Liver (tissue), 8 donors: ENCODE measurements at regions not wholly inside any gene's neighbourhood (a gene's known extent, or its start where the extent isn't known, plus 50 kb on each side); places are given as distances from the start of the nearest gene placed in this dataset.

Source experiments
- DNase-seq: peaks from one replicate; pipeline ENCODE4 v3.0.0-alpha.2; 2017; ENCODE audit warnings: low spot score
- H3K27ac ChIP-seq, 2 donors: one replicate each; pipeline ENCODE4 v1.7.0; 2013; ENCODE audit warnings: inconsistent platforms in 2 of 2, low read length in 2 of 2, control low read depth in 1 of 2, low read depth in 1 of 2, mild to moderate bottlenecking in 1 of 2
- H3K27me3 ChIP-seq, 4 donors: one replicate each; pipeline versions ENCODE4 v1.6.1 to v1.7.0; 2013; ENCODE audit warnings: low read length in 3 of 4, inconsistent platforms in 1 of 4, mild to moderate bottlenecking in 1 of 4, moderate library complexity in 1 of 4; ENCODE audit not compliant: control insufficient read depth in 4 of 4, insufficient read depth in 4 of 4
- H3K36me3 ChIP-seq, 4 donors: one replicate each; pipeline versions ENCODE4 v1.6.1 to v1.7.0; 2013; ENCODE audit warnings: low read length in 3 of 4, mild to moderate bottlenecking in 3 of 4, low read depth in 1 of 4, moderate library complexity in 1 of 4; ENCODE audit not compliant: control insufficient read depth in 4 of 4, insufficient read depth in 3 of 4
- H3K4me1 ChIP-seq, 4 donors: one replicate each; pipeline versions ENCODE4 v1.6.1 to v1.7.0; 2013; ENCODE audit warnings: low read length in 3 of 4, mild to moderate bottlenecking in 3 of 4, moderate library complexity in 1 of 4; ENCODE audit not compliant: control insufficient read depth in 4 of 4, insufficient read depth in 4 of 4
- H3K4me3 ChIP-seq, 3 donors: one replicate each; pipeline versions ENCODE4 v1.6.1 to v1.7.0; 2013; ENCODE audit warnings: low read length in 3 of 3, control low read depth in 1 of 3, low read depth in 1 of 3, mild to moderate bottlenecking in 1 of 3
- H3K9ac ChIP-seq, 2 donors: one replicate each; pipeline ENCODE4 v1.7.0; 2013; ENCODE audit warnings: low read length in 2 of 2, mild to moderate bottlenecking in 2 of 2, moderate library complexity in 2 of 2, control low read depth in 1 of 2, low read depth in 1 of 2
- H3K9me3 ChIP-seq, 4 donors: one replicate each; pipeline versions ENCODE4 v1.6.1 to v1.7.0; 2013; ENCODE audit warnings: low read length in 3 of 4; ENCODE audit not compliant: control insufficient read depth in 4 of 4
- CTCF ChIP-seq: fragments of 150-350 bp; IDR thresholded peaks from 2 replicates; pipeline ENCODE4 v1.5.1; 2017; ENCODE audit warnings: improper control_type of control experiment, low read depth, low read length; ENCODE audit not compliant: missing input control
- EGR1 ChIP-seq, 2 donors: IDR thresholded peaks; 2 replicates each; pipeline ENCODE4 v1.6.1; 2016 to 2018; ENCODE audit warnings: antibody characterized with exemption in 2 of 2, low read depth in 2 of 2
- FOXA1 ChIP-seq: IDR thresholded peaks from 2 replicates; pipeline ENCODE4 v1.6.1; 2016; ENCODE audit warnings: antibody characterized with exemption
- FOXA2 ChIP-seq: IDR thresholded peaks from 2 replicates; pipeline ENCODE4 v1.6.1; 2016; ENCODE audit warnings: antibody characterized with exemption
- GABPA ChIP-seq, 2 donors: IDR thresholded peaks in 1 of 2; conservative IDR thresholded peaks in 1 of 2; 2 replicates each; pipeline ENCODE4 v1.6.1; 2016; ENCODE audit warnings: antibody characterized with exemption in 2 of 2, mild to moderate bottlenecking in 1 of 2, moderate library complexity in 1 of 2
- HNF4G ChIP-seq: IDR thresholded peaks from 2 replicates; pipeline ENCODE4 v1.6.1; 2016; ENCODE audit warnings: antibody characterized with exemption
- NR2F2 ChIP-seq: IDR thresholded peaks from 2 replicates; pipeline ENCODE4 v1.6.1; 2016; ENCODE audit warnings: antibody characterized with exemption
- RAD21 ChIP-seq, 2 donors: IDR thresholded peaks; 2 replicates each; pipeline ENCODE4 v1.6.1; 2016; ENCODE audit warnings: antibody characterized with exemption in 2 of 2, mild to moderate bottlenecking in 2 of 2
- RXRA ChIP-seq, 2 donors: IDR thresholded peaks; 2 replicates each; pipeline ENCODE4 v1.6.1; 2017 to 2018; ENCODE audit warnings: antibody characterized with exemption in 2 of 2, mild to moderate bottlenecking in 1 of 2
- SP1 ChIP-seq: IDR thresholded peaks from 2 replicates; pipeline ENCODE4 v1.6.1; 2018; ENCODE audit warnings: antibody characterized with exemption, mild to moderate bottlenecking
- YY1 ChIP-seq: IDR thresholded peaks from 2 replicates; pipeline ENCODE4 v1.6.1; 2016; ENCODE audit warnings: antibody characterized with exemption, mild to moderate bottlenecking
- WGBS: extraction: QIAGEN DNeasy Blood & Tissue Kit; methylation state at CpG from one replicate; pipeline ENCODE4 v1.1.7; 2013; 5-methylcytosine and 5-hydroxymethylcytosine counted together
- TF ChIP-seq, protein P1 (sequence below): IDR thresholded peaks from 2 replicates; pipeline ENCODE4 v1.6.1; 2016; ENCODE audit warnings: antibody characterized with exemption, mild to moderate bottlenecking
- TF ChIP-seq, protein P2 (sequence below): IDR thresholded peaks from 2 replicates; pipeline ENCODE4 v1.6.1; 2016; ENCODE audit warnings: antibody characterized with exemption
- donor health status: healthy.
- donor health status: healthy.
- donor health status: healthy.
- donor health status: healthy.
- donor health status: healthy.

DNA sequence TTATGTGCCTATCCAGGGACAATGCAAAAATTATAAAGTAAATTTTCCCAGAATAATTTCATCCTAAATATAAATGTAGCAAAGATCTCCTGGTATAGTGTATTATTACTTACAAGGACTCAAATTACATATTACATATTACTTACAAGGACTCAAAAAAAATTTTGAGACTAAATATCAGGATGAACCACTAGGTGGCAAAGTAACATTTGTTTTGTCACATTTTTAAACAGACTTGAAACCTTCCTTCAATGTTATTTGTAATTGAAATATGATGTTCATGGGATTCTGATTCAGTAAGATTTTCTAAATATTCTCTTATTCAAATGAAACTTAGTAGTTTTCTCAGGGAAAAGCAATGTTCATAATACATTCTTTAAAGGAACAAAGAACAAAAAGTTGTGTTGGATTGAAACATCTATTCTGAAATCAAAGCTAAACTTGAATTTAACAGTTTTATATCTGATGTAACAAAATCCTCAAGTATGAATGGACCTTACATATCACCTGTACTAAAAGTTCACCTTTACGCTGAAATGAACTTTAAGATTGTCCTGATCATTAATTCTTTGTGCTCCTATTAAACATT, 74.3 kb upstream of the GNAI1 start:
- Histone ChIP-seq H3K9me3 (no peaks in the 10 kb centered on the region), H3K9ac (no peak overlapping the region), H3K4me1 (no peaks in the 10 kb centered on the region), H3K36me3 (no peaks in the 10 kb centered on the region), H3K27me3 (no peaks in the 10 kb centered on the region), H3K27ac (no peak overlapping the region), H3K4me3 (no peak overlapping the region)
- no peak for DNase-seq
- TF ChIP-seq, protein P1, sequence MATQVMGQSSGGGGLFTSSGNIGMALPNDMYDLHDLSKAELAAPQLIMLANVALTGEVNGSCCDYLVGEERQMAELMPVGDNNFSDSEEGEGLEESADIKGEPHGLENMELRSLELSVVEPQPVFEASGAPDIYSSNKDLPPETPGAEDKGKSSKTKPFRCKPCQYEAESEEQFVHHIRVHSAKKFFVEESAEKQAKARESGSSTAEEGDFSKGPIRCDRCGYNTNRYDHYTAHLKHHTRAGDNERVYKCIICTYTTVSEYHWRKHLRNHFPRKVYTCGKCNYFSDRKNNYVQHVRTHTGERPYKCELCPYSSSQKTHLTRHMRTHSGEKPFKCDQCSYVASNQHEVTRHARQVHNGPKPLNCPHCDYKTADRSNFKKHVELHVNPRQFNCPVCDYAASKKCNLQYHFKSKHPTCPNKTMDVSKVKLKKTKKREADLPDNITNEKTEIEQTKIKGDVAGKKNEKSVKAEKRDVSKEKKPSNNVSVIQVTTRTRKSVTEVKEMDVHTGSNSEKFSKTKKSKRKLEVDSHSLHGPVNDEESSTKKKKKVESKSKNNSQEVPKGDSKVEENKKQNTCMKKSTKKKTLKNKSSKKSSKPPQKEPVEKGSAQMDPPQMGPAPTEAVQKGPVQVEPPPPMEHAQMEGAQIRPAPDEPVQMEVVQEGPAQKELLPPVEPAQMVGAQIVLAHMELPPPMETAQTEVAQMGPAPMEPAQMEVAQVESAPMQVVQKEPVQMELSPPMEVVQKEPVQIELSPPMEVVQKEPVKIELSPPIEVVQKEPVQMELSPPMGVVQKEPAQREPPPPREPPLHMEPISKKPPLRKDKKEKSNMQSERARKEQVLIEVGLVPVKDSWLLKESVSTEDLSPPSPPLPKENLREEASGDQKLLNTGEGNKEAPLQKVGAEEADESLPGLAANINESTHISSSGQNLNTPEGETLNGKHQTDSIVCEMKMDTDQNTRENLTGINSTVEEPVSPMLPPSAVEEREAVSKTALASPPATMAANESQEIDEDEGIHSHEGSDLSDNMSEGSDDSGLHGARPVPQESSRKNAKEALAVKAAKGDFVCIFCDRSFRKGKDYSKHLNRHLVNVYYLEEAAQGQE: no peak
- TF ChIP-seq CTCF: peak; percentile 50
- TF ChIP-seq RAD21 (IDR thresholded peaks at IDR 0.05): peak; percentile 74 to 81
- WGBS: 73% methylated on average over 1 of the region's 1 CpG

DNA sequence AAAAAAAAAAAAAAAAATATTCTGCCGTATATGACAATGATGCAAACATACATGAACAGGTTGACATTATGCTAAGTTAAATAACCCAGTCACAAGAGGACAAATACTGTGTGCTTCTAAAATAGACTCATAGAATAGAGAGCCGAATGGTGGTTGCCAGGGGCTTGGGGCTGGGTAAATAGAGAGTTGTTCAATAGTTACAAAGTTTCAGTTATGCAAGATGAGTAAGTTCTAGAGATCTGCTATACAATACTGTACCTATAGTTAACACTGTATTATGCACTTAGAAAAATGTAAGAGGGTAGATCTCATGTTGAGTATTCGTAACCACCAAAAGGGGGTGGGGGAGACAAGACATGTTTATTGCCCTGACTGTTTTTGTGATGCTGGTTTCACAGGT, 77.1 kb upstream of the GNAI1 start:
- H3K27me3 ChIP-seq: no peaks in the 10 kb centered on the region
- WGBS: 63% methylated on average over 3 of the region's 3 CpGs
- no peak for TF ChIP-seq GABPA (IDR thresholded peaks at IDR 0.05 in 1 of 2, conservative IDR thresholded peaks at IDR 0.05 in 1 of 2)
- no peak for TF ChIP-seq NR2F2
- TF ChIP-seq, protein P1: no peak
- no peak for TF ChIP-seq FOXA2
- no peak for TF ChIP-seq FOXA1
- no peak for TF ChIP-seq SP1
- TF ChIP-seq, protein P2, sequence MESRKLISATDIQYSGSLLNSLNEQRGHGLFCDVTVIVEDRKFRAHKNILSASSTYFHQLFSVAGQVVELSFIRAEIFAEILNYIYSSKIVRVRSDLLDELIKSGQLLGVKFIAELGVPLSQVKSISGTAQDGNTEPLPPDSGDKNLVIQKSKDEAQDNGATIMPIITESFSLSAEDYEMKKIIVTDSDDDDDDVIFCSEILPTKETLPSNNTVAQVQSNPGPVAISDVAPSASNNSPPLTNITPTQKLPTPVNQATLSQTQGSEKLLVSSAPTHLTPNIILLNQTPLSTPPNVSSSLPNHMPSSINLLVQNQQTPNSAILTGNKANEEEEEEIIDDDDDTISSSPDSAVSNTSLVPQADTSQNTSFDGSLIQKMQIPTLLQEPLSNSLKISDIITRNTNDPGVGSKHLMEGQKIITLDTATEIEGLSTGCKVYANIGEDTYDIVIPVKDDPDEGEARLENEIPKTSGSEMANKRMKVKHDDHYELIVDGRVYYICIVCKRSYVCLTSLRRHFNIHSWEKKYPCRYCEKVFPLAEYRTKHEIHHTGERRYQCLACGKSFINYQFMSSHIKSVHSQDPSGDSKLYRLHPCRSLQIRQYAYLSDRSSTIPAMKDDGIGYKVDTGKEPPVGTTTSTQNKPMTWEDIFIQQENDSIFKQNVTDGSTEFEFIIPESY: no peak
- no peak for TF ChIP-seq EGR1 (IDR thresholded peaks at IDR 0.05; ENCODE audit: low read depth in 2 of 2)
- TF ChIP-seq RXRA (IDR thresholded peaks at IDR 0.05): no peak
- TF ChIP-seq HNF4G: no peak
- no peak for TF ChIP-seq YY1
- no peak for TF ChIP-seq CTCF
- no peak for TF ChIP-seq RAD21 (IDR thresholded peaks at IDR 0.05)
- no peak overlapping the region for H3K9ac ChIP-seq
- DNase-seq: no peak
- H3K4me1 ChIP-seq: no peaks in the 10 kb centered on the region
- no peak overlapping the region for H3K4me3 ChIP-seq
- no peaks in the 10 kb centered on the region for H3K9me3 ChIP-seq
- H3K27ac ChIP-seq: no peak overlapping the region
- H3K36me3 ChIP-seq: no peaks in the 10 kb centered on the region
